GM21423 (cell line): ENCODE measurements at regions not wholly inside any gene's neighbourhood (a gene's known extent, or its start where the extent isn't known, plus 50 kb on each side); places are given as distances from the start of the nearest gene placed in this dataset.

Source experiments
- ATAC-seq: cut with Tn5 transposase; IDR thresholded peaks from one replicate; pipeline ENCODE4 v1.9.1; 2021; ENCODE audit warnings: mild to moderate bottlenecking, moderate library complexity; ENCODE audit not compliant: unreplicated experiment

GRCh38 chr11:95495706-95496105 is 264.7 kb upstream of the SESN3 start:
- no peak for ATAC-seq

- no peak for ATAC-seq
These were observed 263.9 kb upstream of the SESN3 start for GRCh38 chr11:95494856-95495255.

GRCh38 chr11:95494167-95494566 is 263.2 kb upstream of the SESN3 start:
- ATAC-seq: no peak

GRCh38 chr11:95490625-95491024 is 259.6 kb upstream of the SESN3 start:
- no peak for ATAC-seq

- no peak for ATAC-seq
These were observed 256.9 kb upstream of the SESN3 start for GRCh38 chr11:95487938-95488337.

GRCh38 chr11:95487391-95487790 is 256.4 kb upstream of the SESN3 start:
- ATAC-seq: peak; percentile 100

- ATAC-seq: no peak
These were observed 256.0 kb upstream of the SESN3 start for GRCh38 chr11:95486979-95487378.

GRCh38 chr11:95486466-95486865 is 255.5 kb upstream of the SESN3 start:
- no peak for ATAC-seq

GRCh38 chr11:95485115-95485900 is 254.3 kb upstream of the SESN3 start:
- ATAC-seq: no peak

GRCh38 chr11:95483339-95483738 is 252.3 kb upstream of the SESN3 start:
- no peak for ATAC-seq

GRCh38 chr11:95478003-95478402 is 247.0 kb upstream of the SESN3 start:
- ATAC-seq: no peak

- no peak for ATAC-seq
These were observed 238.3 kb upstream of the SESN3 start for GRCh38 chr11:95469258-95469657.

GRCh38 chr11:95466416-95466815 is 235.4 kb upstream of the SESN3 start:
- peak; percentile 69 for ATAC-seq

GRCh38 chr11:95465887-95466286 is 234.9 kb upstream of the SESN3 start:
- ATAC-seq: no peak

GRCh38 chr11:95461858-95462257 is 230.9 kb upstream of the SESN3 start:
- peak; percentile 43 for ATAC-seq

GRCh38 chr11:95461348-95461747 is 230.3 kb upstream of the SESN3 start:
- no peak for ATAC-seq

GRCh38 chr11:95459291-95460042 is 228.5 kb upstream of the SESN3 start:
- ATAC-seq: no peak

GRCh38 chr11:95456714-95457491 is 225.9 kb upstream of the SESN3 start:
- ATAC-seq: no peak

GRCh38 chr11:95455228-95455970 is 224.4 kb upstream of the SESN3 start:
- peak; percentile 70 for ATAC-seq

GRCh38 chr11:95453616-95454171 is 222.7 kb upstream of the SESN3 start:
- no peak for ATAC-seq
